ENCODE measurements at regions not wholly inside any gene's neighbourhood (a gene's known extent, or its start where the extent isn't known, plus 50 kb on each side); places are given as distances from the start of the nearest gene placed in this dataset.

- POLR2A ChIA-PET: no interaction called here
These were observed 108.2 kb upstream of the PTPRM start for GRCh38 chr18:7458884-7459283.

GRCh38 chr18:7459851-7460770 lies 107.0 kb upstream of the PTPRM start:
- intact Hi-C loops (cut with micrococcal nuclease; ENCODE audit: unreplicated experiment): loop anchor here (2.0 kb wide), 1 partner anchor 107 kb away; the partner anchor contains the start of gene PTPRM
- Histone ChIP-seq H3K36me3 (replicated peaks in 1 of 2; ENCODE audit: control insufficient read depth in 1 of 2, insufficient read depth in 2 of 2, low read length in 2 of 2) (no peaks in the 10 kb centered on the region), H4K20me1 (ENCODE audit: insufficient read depth, low read length) (no peaks in the 10 kb centered on the region), H3K4me1 (ENCODE audit: insufficient read depth, low read length) (peaks cover 42% of the 10 kb centered on the region), H3K9me3 (ENCODE audit: low read length) (no peaks in the 10 kb centered on the region), H2AFZ (ENCODE audit: low read length) (peak overlapping the region; percentile 79), H3K9ac (ENCODE audit: insufficient read depth, low read depth, low read length) (peak overlapping the region; percentile 35; the same call in 1 of the 2 replicates), H3K4me2 (ENCODE audit: low read depth, low read length) (peak overlapping the region; percentile 96), H3K27me3 (ENCODE audit: control insufficient read depth in 1 of 2, insufficient read depth in 2 of 2, low read length in 2 of 2) (peaks cover 2 to 13% of the 10 kb centered on the region in 2 experiments), H3K27ac (ENCODE audit: extremely low read length, insufficient read depth, low read length) (peak overlapping the region; percentile 62), H3K4me3 (replicated peaks in 1 of 3; ENCODE audit: insufficient read depth in 1 of 3, low read depth in 2 of 3, low read length in 3 of 3) (peak overlapping the region; percentile 40 to 71 (median 42)), H3K79me2 (ENCODE audit: insufficient read depth, low read length) (no peaks in the 10 kb centered on the region)
- BruUV-seq (replicated peaks): no TSS peak
- WGBS (ENCODE audit: low lambda C conversion rate): 2% methylated on average over 20 of the region's 25 CpGs
- ATAC-seq (peak; percentile 88), FAIRE-seq (peak; percentile 61), DNase-seq (ENCODE audit: low spot score) (peak; percentile 72)
- CTCF ChIA-PET (ENCODE audit: low intra/inter-chr PET ratio, low total read pairs): no interaction called here
- in situ Hi-C loops (cut with HindIII; ENCODE audit: extremely low pct_ligation_motif_present, low pct_unique_long_range_greater_than_20kb): loop anchor here (10.0 kb wide), 1 partner anchor 195 kb away; no protein-coding TSS in a partner anchor
- POLR2A ChIA-PET: interaction anchor here (0.8 kb wide), 1 partner anchor 107 kb away, joined by 3 read pairs; the partner anchor contains the start of gene PTPRM
- TF ChIP-seq ATF2 (CRISPR knock-in tag; IDR thresholded peaks at IDR 0.05) (no peak), EED (CRISPR knock-in tag; IDR thresholded peaks at IDR 0.05) (no peak), TCF7 (IDR thresholded peaks at IDR 0.05; ENCODE audit: low read depth) (0 out of 2 replicates have a peak, but pooled peaks have one; percentile 2), HIVEP1 (CRISPR knock-in tag; IDR thresholded peaks at IDR 0.05) (no peak), FUBP1 (CRISPR knock-in tag; IDR thresholded peaks at IDR 0.05; ENCODE audit: borderline replicate concordance) (no peak), ZNF441 (CRISPR knock-in tag; IDR thresholded peaks at IDR 0.05; ENCODE audit: borderline replicate concordance) (peak; percentile 18; the same call in 1 of the 2 replicates), NR2F1 (CRISPR knock-in tag; IDR thresholded peaks at IDR 0.05) (peak; percentile 78 to 88)

More at GRCh38 chr18:7458884-7459283, 108.2 kb upstream of the PTPRM start:
- Histone ChIP-seq H3K4me3 (replicated peaks in 1 of 3; ENCODE audit: insufficient read depth in 1 of 3, low read depth in 2 of 3, low read length in 3 of 3) (no peak overlapping the region), H3K4me2 (ENCODE audit: low read depth, low read length) (peak overlapping the region; percentile 96), H2AFZ (ENCODE audit: low read length) (no peak overlapping the region), H3K27ac (ENCODE audit: extremely low read length, insufficient read depth, low read length) (no peak overlapping the region), H3K4me1 (ENCODE audit: insufficient read depth, low read length) (peaks cover 54% of the 10 kb centered on the region), H3K79me2 (ENCODE audit: insufficient read depth, low read length) (no peaks in the 10 kb centered on the region), H3K27me3 (ENCODE audit: control insufficient read depth in 1 of 2, insufficient read depth in 2 of 2, low read length in 2 of 2) (peaks cover 2 to 13% of the 10 kb centered on the region in 2 experiments), H3K36me3 (replicated peaks in 1 of 2; ENCODE audit: control insufficient read depth in 1 of 2, insufficient read depth in 2 of 2, low read length in 2 of 2) (no peaks in the 10 kb centered on the region), H4K20me1 (ENCODE audit: insufficient read depth, low read length) (no peaks in the 10 kb centered on the region), H3K9me3 (ENCODE audit: low read length) (no peaks in the 10 kb centered on the region), H3K9ac (ENCODE audit: insufficient read depth, low read depth, low read length) (no peak overlapping the region)
- no peak for FAIRE-seq
- TF ChIP-seq ZNF264 (CRISPR knock-in tag; IDR thresholded peaks at IDR 0.05) (no peak), KDM2A (CRISPR knock-in tag; IDR thresholded peaks at IDR 0.05; ENCODE audit: borderline replicate concordance, low read depth) (no peak), SUZ12 (IDR thresholded peaks at IDR 0.05; ENCODE audit: low read depth, low read length) (no peak), ATF4 (CRISPR knock-in tag; IDR thresholded peaks at IDR 0.05) (no peak), REL (CRISPR knock-in tag; conservative IDR thresholded peaks at IDR 0.05) (no peak)
- DNase-seq (ENCODE audit: low spot score): no peak
- intact Hi-C loops (cut with micrococcal nuclease; ENCODE audit: unreplicated experiment): loop anchor here (2.0 kb wide), 1 partner anchor 108 kb away; the partner anchor contains the start of gene PTPRM
- in situ Hi-C loops (cut with HindIII; ENCODE audit: extremely low pct_ligation_motif_present, low pct_unique_long_range_greater_than_20kb): loop anchor here (10.0 kb wide), 1 partner anchor 194 kb away; no protein-coding TSS in a partner anchor
- CTCF ChIA-PET (ENCODE audit: low intra/inter-chr PET ratio, low total read pairs): no interaction called here
- 46% methylated on average over 1 of the region's 1 CpG for WGBS (ENCODE audit: low lambda C conversion rate)
- ATAC-seq: no peak
- no TSS peak for BruUV-seq (replicated peaks)
